HepG2 (cell line): ENCODE measurements at regions not wholly inside any gene's neighbourhood (a gene's known extent, or its start where the extent isn't known, plus 50 kb on each side); places are given as distances from the start of the nearest gene placed in this dataset.

ENCODE experiments used
- ATAC-seq: fragments of 200-7000 bp; cut with Tn5 transposase; 3 replicates; pipeline ENCODE4 v1.9.1; 2020; ENCODE audit warnings: mild to moderate bottlenecking, moderate library complexity
- BruUV-seq: library from RNA; stranded (reverse); fragments of 400-500 nt; replicated peaks from 2 replicates; lab custom pipeline; 2021; lab: Mats Ljungman, UMichigan
- CTCF ChIA-PET: fragments of 300-600 bp; formaldehyde crosslinking; extraction: SDS; loops from one replicate; lab custom pipeline; 2021; ENCODE audit warnings: low total read pairs, inconsistent platforms, low intra/inter-chr PET ratio; lab: Yijun Ruan, JAX
- POLR2A ChIA-PET: fragments of 350-600 bp; sonication (Branson Sonifier 250); formaldehyde crosslinking; loops from one replicate; lab custom pipeline; 2020; ENCODE audit warnings: antibody characterized with exemption, inconsistent platforms; lab: Yijun Ruan, JAX
- DNase-seq: peaks from one replicate; pipeline ENCODE4 v3.0.0-alpha.2; 2015; ENCODE audit warnings: low spot score
- FAIRE-seq: peaks from 3 replicates; lab custom pipeline; 2011; peaks lifted over from hg19 to GRCh38; lab: Jason Lieb, UNC
- H2AFZ ChIP-seq: one replicate; pipeline ENCODE4 v1.6.1; 2011; ENCODE audit warnings: low read length, inconsistent platforms
- H3K27ac ChIP-seq: fragments of 300-600 bp; 3 replicates; pipeline ENCODE4 v1.8.0; 2011; ENCODE audit warnings: mixed run types, mild to moderate bottlenecking, mixed read lengths, low read length, inconsistent platforms; ENCODE audit not compliant: insufficient read depth; ENCODE audit errors: extremely low read length
- H3K27me3 ChIP-seq, 2 experiments: fragments of 200-600 bp in 1 of 2; 2 replicates in 1 of 2; 3 replicates in 1 of 2; pipeline versions ENCODE4 v1.6.0 to v1.8.0; 2011; ENCODE audit warnings: low read length in 2 of 2, mild to moderate bottlenecking in 2 of 2, moderate library complexity in 2 of 2, inconsistent platforms in 1 of 2; ENCODE audit not compliant: insufficient read depth in 2 of 2, control insufficient read depth in 1 of 2
- H3K36me3 ChIP-seq, 2 experiments: fragments of 200-600 bp in 1 of 2; replicated peaks in 1 of 2; 2 replicates in 1 of 2; 3 replicates in 1 of 2; pipeline versions ENCODE4 v1.5.1 to v1.8.0; 2011; ENCODE audit warnings: low read length in 2 of 2, inconsistent platforms in 1 of 2; ENCODE audit not compliant: insufficient read depth in 2 of 2, control insufficient read depth in 1 of 2
- H3K4me1 ChIP-seq: 2 replicates; pipeline ENCODE4 v1.5.1; 2012; ENCODE audit warnings: low read length, inconsistent platforms; ENCODE audit not compliant: insufficient read depth
- H3K4me2 ChIP-seq: 2 replicates; pipeline ENCODE4 v1.6.0; 2011; ENCODE audit warnings: low read depth, low read length, inconsistent platforms
- H3K4me3 ChIP-seq, 3 experiments: fragments of 200-600 bp in 1 of 3; sonication (generic), shearing (Covaris generic) in 1 of 3; replicated peaks in 1 of 3; 2 replicates each; pipeline ENCODE4 v1.5.1; 2011 to 2016; ENCODE audit warnings: low read length in 3 of 3, inconsistent platforms in 2 of 3, low read depth in 2 of 3, mild to moderate bottlenecking in 2 of 3, control low read depth in 1 of 3, mixed read lengths in 1 of 3; ENCODE audit not compliant: insufficient read depth in 1 of 3
- H3K79me2 ChIP-seq: one replicate; pipeline ENCODE4 v1.6.1; 2011; ENCODE audit warnings: low read length, inconsistent platforms; ENCODE audit not compliant: insufficient read depth
- H3K9ac ChIP-seq: 2 replicates; pipeline ENCODE4 v1.6.0; 2011; ENCODE audit warnings: mild to moderate bottlenecking, low read depth, low read length, inconsistent platforms; ENCODE audit not compliant: insufficient read depth
- H3K9me3 ChIP-seq: 2 replicates; pipeline ENCODE4 v1.5.1; 2012; ENCODE audit warnings: mild to moderate bottlenecking, low read length
- H4K20me1 ChIP-seq: 2 replicates; pipeline ENCODE4 v1.6.0; 2011; ENCODE audit warnings: inconsistent platforms, mild to moderate bottlenecking, low read length, moderate library complexity; ENCODE audit not compliant: insufficient read depth
- ARNT2 ChIP-seq: sonication (generic); formaldehyde crosslinking; IDR thresholded peaks from 2 replicates; pipeline ENCODE4 v1.8.0; 2022; ENCODE audit warnings: mild to moderate bottlenecking, low read depth, missing genetic modification reagents, moderate library complexity
- ATF2 ChIP-seq: sonication (generic); formaldehyde crosslinking; IDR thresholded peaks from 2 replicates; pipeline ENCODE4 v1.4.0; 2020; ENCODE audit warnings: missing genetic modification reagents
- CENPBD1 ChIP-seq: sonication (generic); formaldehyde crosslinking; IDR thresholded peaks from 2 replicates; pipeline ENCODE4 v1.8.0; 2022; ENCODE audit warnings: missing genetic modification reagents, low read depth, mild to moderate bottlenecking, borderline replicate concordance
- DBP ChIP-seq: sonication (generic); formaldehyde crosslinking; IDR thresholded peaks from 2 replicates; pipeline ENCODE4 v1.4.0; 2020; ENCODE audit warnings: missing genetic modification reagents; ENCODE audit errors: not compliant biosample characterization
- DNMT3B ChIP-seq: conservative IDR thresholded peaks from 2 replicates; pipeline ENCODE4 v1.6.1; 2016; ENCODE audit warnings: missing biosample characterization, control low read depth
- KDM5B ChIP-seq: sonication (generic); formaldehyde crosslinking; IDR thresholded peaks from 2 replicates; pipeline ENCODE4 v1.4.0; 2020; ENCODE audit warnings: missing genetic modification reagents, mild to moderate bottlenecking, borderline replicate concordance
- KLF6 ChIP-seq: IDR thresholded peaks from 2 replicates; pipeline ENCODE4 v1.8.0; 2016; ENCODE audit warnings: missing biosample characterization, missing genetic modification reagents
- LRRFIP1 ChIP-seq: sonication (generic); formaldehyde crosslinking; conservative IDR thresholded peaks from 2 replicates; pipeline ENCODE4 v1.4.0; 2020; ENCODE audit warnings: missing genetic modification reagents
- MTF1 ChIP-seq: sonication (generic); formaldehyde crosslinking; IDR thresholded peaks from 2 replicates; pipeline ENCODE4 v1.5.0; 2020; ENCODE audit warnings: missing genetic modification reagents
- NCOA1 ChIP-seq: sonication (generic); formaldehyde crosslinking; IDR thresholded peaks from 2 replicates; pipeline ENCODE4 v1.9.0; 2021; ENCODE audit warnings: missing genetic modification reagents
- POLR2G ChIP-seq: fragments of 200-400 bp; formaldehyde crosslinking; IDR thresholded peaks from 2 replicates; pipeline ENCODE4 v1.6.1; 2018; ENCODE audit warnings: mild to moderate bottlenecking, low read depth, low read length, moderate library complexity
- SP2 ChIP-seq: sonication (generic); formaldehyde crosslinking; IDR thresholded peaks from 2 replicates; pipeline ENCODE4 v1.5.1; 2020; ENCODE audit warnings: mild to moderate bottlenecking, missing genetic modification reagents
- TCF7L2 ChIP-seq: IDR thresholded peaks from 2 replicates; pipeline ENCODE4 v1.6.1; 2011; ENCODE audit warnings: mild to moderate bottlenecking, low read depth, low read length, moderate library complexity
- ZKSCAN8 ChIP-seq: IDR thresholded peaks from 2 replicates; pipeline ENCODE4 v1.6.1; 2016; ENCODE audit warnings: borderline replicate concordance, missing genetic modification reagents, missing compliant biosample characterization
- ZNF17 ChIP-seq: sonication (generic); formaldehyde crosslinking; IDR thresholded peaks from 2 replicates; pipeline ENCODE4 v1.5.0; 2020; ENCODE audit warnings: mild to moderate bottlenecking, missing genetic modification reagents
- ZNF512 ChIP-seq: sonication (generic); formaldehyde crosslinking; IDR thresholded peaks from 2 replicates; pipeline ENCODE4 v1.4.0; 2020; ENCODE audit warnings: mild to moderate bottlenecking, missing genetic modification reagents
- ZNF780A ChIP-seq: sonication (generic); formaldehyde crosslinking; IDR thresholded peaks from 2 replicates; pipeline ENCODE4 v1.8.0; 2022; ENCODE audit warnings: mild to moderate bottlenecking, missing genetic modification reagents, moderate library complexity
- WGBS: methylation state at CpG from one replicate; pipeline ENCODE4 v1.1.6; 2017; ENCODE audit warnings: low lambda C conversion rate; 5-methylcytosine and 5-hydroxymethylcytosine counted together
- in situ Hi-C: cut with HindIII; loops from 2 replicates; pipeline ENCODE4 v1.10.0; 2017; ENCODE audit warnings: low pct_unique_long_range_greater_than_20kb; ENCODE audit not compliant: extremely low pct_ligation_motif_present
- intact Hi-C: fragments of 100-400 bp; cut with micrococcal nuclease; formaldehyde crosslinking; loops from one replicate; pipeline ENCODE4 v1.10.0; 2022; ENCODE audit not compliant: unreplicated experiment

- FAIRE-seq (no peak), DNase-seq (no peak), ATAC-seq (no peak)
- H3K79me2 ChIP-seq, result no peaks in the 10 kb centered on the region
- ChIA-PET POLR2A (no interaction called here), CTCF (no interaction called here)
- no peak overlapping the region for H3K27ac ChIP-seq
- H3K4me1 ChIP-seq, result no peaks in the 10 kb centered on the region
- no peaks in the 10 kb centered on the region; a peak in 1 of 5 replicates for H3K27me3 ChIP-seq
- no peak overlapping the region for H3K4me3 ChIP-seq
- no peaks in the 10 kb centered on the region for H3K9me3 ChIP-seq
- in situ Hi-C loops (no loop called here), intact Hi-C loops (no loop called here)
- H4K20me1 ChIP-seq, result no peaks in the 10 kb centered on the region
- BruUV-seq, result no TSS peak
- H3K36me3 ChIP-seq, result no peaks in the 10 kb centered on the region
- no peak overlapping the region for H2AFZ ChIP-seq
- H3K9ac ChIP-seq, result no peak overlapping the region
- no peak overlapping the region for H3K4me2 ChIP-seq
- 3% methylated on average over 2 of the region's 2 CpGs for WGBS
- TF ChIP-seq NCOA1 (CRISPR knock-in tag), result no peak
- TF ChIP-seq ZNF17, result no peak
- no peak for TF ChIP-seq LRRFIP1 (CRISPR knock-in tag)
- no peak for TF ChIP-seq KLF6
- TF ChIP-seq DNMT3B (CRISPR knock-in tag), result no peak
- TF ChIP-seq ZKSCAN8 (CRISPR knock-in tag), result no peak
- no peak for TF ChIP-seq KDM5B (CRISPR knock-in tag)
- TF ChIP-seq ZNF780A, result no peak
- no peak for TF ChIP-seq ZNF512 (CRISPR knock-in tag)
- no peak for TF ChIP-seq CENPBD1 (CRISPR knock-in tag)
- TF ChIP-seq DBP, result no peak
- TF ChIP-seq SP2 (CRISPR knock-in tag), result no peak
- no peak for TF ChIP-seq ARNT2 (CRISPR knock-in tag)
- no peak for TF ChIP-seq MTF1
- TF ChIP-seq ATF2 (CRISPR knock-in tag), result no peak
- no peak for TF ChIP-seq TCF7L2
- TF ChIP-seq POLR2G, result no peak
These were observed 1530.6 kb downstream of the EFNA5 start for GRCh38 chr5:106140101-106140500.
